ENCODE measurements at regions not wholly inside any gene's neighbourhood (a gene's known extent, or its start where the extent isn't known, plus 50 kb on each side); places are given as distances from the start of the nearest gene placed in this dataset.

GRCh38 chr7:155166108-155166507, 96.0 kb downstream of the HTR5A start:
- Histone ChIP-seq H3K27ac (no peak overlapping the region), H2AFZ (ENCODE audit: low read depth) (no peak overlapping the region), H3K9ac (no peak overlapping the region), H3K4me1 (ENCODE audit: low read depth, poor library complexity, severe bottlenecking) (no peaks in the 10 kb centered on the region), H4K20me1 (ENCODE audit: insufficient read depth) (no peaks in the 10 kb centered on the region), H3K4me2 (no peak overlapping the region), H3K4me3 (IDR thresholded peaks at IDR 0.05; ENCODE audit: insufficient read depth, low read depth, low read length) (no peak overlapping the region), H3K36me3 (ENCODE audit: insufficient read depth) (no peaks in the 10 kb centered on the region), H3K79me2 (ENCODE audit: insufficient read depth, low read depth) (no peaks in the 10 kb centered on the region), H3K27me3 (ENCODE audit: insufficient read depth, low read depth) (no peaks in the 10 kb centered on the region)
- TF ChIP-seq, protein P1, sequence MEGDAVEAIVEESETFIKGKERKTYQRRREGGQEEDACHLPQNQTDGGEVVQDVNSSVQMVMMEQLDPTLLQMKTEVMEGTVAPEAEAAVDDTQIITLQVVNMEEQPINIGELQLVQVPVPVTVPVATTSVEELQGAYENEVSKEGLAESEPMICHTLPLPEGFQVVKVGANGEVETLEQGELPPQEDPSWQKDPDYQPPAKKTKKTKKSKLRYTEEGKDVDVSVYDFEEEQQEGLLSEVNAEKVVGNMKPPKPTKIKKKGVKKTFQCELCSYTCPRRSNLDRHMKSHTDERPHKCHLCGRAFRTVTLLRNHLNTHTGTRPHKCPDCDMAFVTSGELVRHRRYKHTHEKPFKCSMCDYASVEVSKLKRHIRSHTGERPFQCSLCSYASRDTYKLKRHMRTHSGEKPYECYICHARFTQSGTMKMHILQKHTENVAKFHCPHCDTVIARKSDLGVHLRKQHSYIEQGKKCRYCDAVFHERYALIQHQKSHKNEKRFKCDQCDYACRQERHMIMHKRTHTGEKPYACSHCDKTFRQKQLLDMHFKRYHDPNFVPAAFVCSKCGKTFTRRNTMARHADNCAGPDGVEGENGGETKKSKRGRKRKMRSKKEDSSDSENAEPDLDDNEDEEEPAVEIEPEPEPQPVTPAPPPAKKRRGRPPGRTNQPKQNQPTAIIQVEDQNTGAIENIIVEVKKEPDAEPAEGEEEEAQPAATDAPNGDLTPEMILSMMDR (conservative IDR thresholded peaks at IDR 0.05; ENCODE audit: low read depth, low read length): no peak

- H4K20me1 ChIP-seq (ENCODE audit: insufficient read depth): no peaks in the 10 kb centered on the region
- no peak overlapping the region for H3K9ac ChIP-seq
- H3K36me3 ChIP-seq (ENCODE audit: insufficient read depth): no peaks in the 10 kb centered on the region
- H3K27me3 ChIP-seq (ENCODE audit: insufficient read depth, low read depth): no peaks in the 10 kb centered on the region
- no peak overlapping the region for H3K4me3 ChIP-seq (IDR thresholded peaks at IDR 0.05; ENCODE audit: insufficient read depth, low read depth, low read length)
- no peaks in the 10 kb centered on the region for H3K4me1 ChIP-seq (ENCODE audit: low read depth, poor library complexity, severe bottlenecking)
- H3K4me2 ChIP-seq: no peak overlapping the region
- TF ChIP-seq, protein P1 (conservative IDR thresholded peaks at IDR 0.05; ENCODE audit: low read depth, low read length): no peak
- no peaks in the 10 kb centered on the region for H3K79me2 ChIP-seq (ENCODE audit: insufficient read depth, low read depth)
- no peak overlapping the region for H2AFZ ChIP-seq (ENCODE audit: low read depth)
- H3K27ac ChIP-seq: no peak overlapping the region
Observed at GRCh38 chr7:155166673-155167370, 96.7 kb downstream of the HTR5A start.

- Histone ChIP-seq H3K27me3 (ENCODE audit: insufficient read depth, low read depth) (no peaks in the 10 kb centered on the region), H3K79me2 (ENCODE audit: insufficient read depth, low read depth) (no peaks in the 10 kb centered on the region), H2AFZ (ENCODE audit: low read depth) (no peak overlapping the region), H3K4me2 (no peak overlapping the region), H3K36me3 (ENCODE audit: insufficient read depth) (no peaks in the 10 kb centered on the region), H3K9ac (no peak overlapping the region), H3K4me1 (ENCODE audit: low read depth, poor library complexity, severe bottlenecking) (no peaks in the 10 kb centered on the region), H3K27ac (no peak overlapping the region), H4K20me1 (ENCODE audit: insufficient read depth) (no peaks in the 10 kb centered on the region), H3K4me3 (IDR thresholded peaks at IDR 0.05; ENCODE audit: insufficient read depth, low read depth, low read length) (no peak overlapping the region)
- TF ChIP-seq, protein P1 (conservative IDR thresholded peaks at IDR 0.05; ENCODE audit: low read depth, low read length): no peak
Observed at GRCh38 chr7:155167706-155168365, 97.7 kb downstream of the HTR5A start.

DNA sequence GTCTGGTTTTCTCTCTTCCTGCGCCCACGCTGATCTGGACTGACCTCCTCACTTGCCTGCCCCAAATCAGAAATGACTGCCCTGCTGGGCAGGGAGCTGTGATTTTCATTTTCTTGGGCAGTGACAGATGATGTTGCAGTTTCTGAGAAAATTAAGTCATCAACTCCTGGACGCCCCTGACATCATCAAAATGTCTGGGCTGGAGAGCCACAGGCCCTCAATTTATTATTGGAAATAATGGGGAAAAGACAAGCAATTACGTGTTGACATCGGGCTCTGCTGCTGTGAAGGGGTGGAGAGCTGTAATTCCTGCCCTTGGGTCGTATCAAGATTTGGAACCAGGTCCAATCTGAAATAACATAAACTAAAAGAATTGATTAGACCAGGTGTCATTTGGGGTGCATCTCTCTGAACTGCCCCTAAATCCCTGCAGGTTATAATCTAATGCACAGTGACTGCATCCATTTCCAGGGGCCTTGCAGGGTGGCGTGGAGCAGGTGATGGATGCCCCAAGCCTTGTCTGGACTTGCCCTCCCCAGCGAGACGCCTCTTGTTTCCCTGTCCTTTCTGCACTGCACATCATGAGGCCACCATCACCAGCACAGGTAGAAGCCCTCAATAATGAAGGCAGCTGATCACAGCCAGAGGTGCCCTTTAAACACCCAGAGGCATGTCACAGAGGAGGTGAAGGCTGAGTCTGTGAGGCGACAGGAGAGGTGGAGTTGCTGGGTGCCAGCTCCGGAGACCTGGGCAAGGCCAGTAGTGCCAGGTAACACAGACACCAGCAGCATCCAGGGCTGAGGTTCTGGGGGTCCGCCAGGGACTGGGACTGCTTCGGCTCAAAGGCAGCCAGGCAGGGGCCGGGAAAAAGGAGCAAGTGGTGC, 98.7 kb downstream of the HTR5A start:
- Histone ChIP-seq H3K27ac (no peak overlapping the region), H3K79me2 (ENCODE audit: insufficient read depth, low read depth) (no peaks in the 10 kb centered on the region), H3K4me2 (no peak overlapping the region), H3K9ac (no peak overlapping the region), H3K27me3 (ENCODE audit: insufficient read depth, low read depth) (no peaks in the 10 kb centered on the region), H2AFZ (ENCODE audit: low read depth) (no peak overlapping the region), H3K4me1 (ENCODE audit: low read depth, poor library complexity, severe bottlenecking) (no peaks in the 10 kb centered on the region), H3K36me3 (ENCODE audit: insufficient read depth) (no peaks in the 10 kb centered on the region), H3K4me3 (IDR thresholded peaks at IDR 0.05; ENCODE audit: insufficient read depth, low read depth, low read length) (no peak overlapping the region), H4K20me1 (ENCODE audit: insufficient read depth) (no peaks in the 10 kb centered on the region)
- TF ChIP-seq, protein P1 (conservative IDR thresholded peaks at IDR 0.05; ENCODE audit: low read depth, low read length): no peak

Data from KMS-11 (cell line).